ENCODE measurements at regions not wholly inside any gene's neighbourhood (a gene's known extent, or its start where the extent isn't known, plus 50 kb on each side); places are given as distances from the start of the nearest gene placed in this dataset.
"Not testable (repeated sequence)": the region's sequence is repeated elsewhere in the genome, so short reads cannot be mapped to it uniquely, and the experiment has no call there.

GRCh38 chr16:29227751-29228663, 178.5 kb downstream of the NPIPB11 start:
- DNase-seq; H3K4me1 ChIP-seq; H3K27me3 ChIP-seq; intact Hi-C loops (cut with DNase I); H3K36me3 ChIP-seq; H3K27ac ChIP-seq; H3K9me3 ChIP-seq: not testable (repeated sequence)
- H3K4me3 ChIP-seq, result peak overlapping the region in 1 of 4 donors; percentile 8
- TF ChIP-seq, protein P1, sequence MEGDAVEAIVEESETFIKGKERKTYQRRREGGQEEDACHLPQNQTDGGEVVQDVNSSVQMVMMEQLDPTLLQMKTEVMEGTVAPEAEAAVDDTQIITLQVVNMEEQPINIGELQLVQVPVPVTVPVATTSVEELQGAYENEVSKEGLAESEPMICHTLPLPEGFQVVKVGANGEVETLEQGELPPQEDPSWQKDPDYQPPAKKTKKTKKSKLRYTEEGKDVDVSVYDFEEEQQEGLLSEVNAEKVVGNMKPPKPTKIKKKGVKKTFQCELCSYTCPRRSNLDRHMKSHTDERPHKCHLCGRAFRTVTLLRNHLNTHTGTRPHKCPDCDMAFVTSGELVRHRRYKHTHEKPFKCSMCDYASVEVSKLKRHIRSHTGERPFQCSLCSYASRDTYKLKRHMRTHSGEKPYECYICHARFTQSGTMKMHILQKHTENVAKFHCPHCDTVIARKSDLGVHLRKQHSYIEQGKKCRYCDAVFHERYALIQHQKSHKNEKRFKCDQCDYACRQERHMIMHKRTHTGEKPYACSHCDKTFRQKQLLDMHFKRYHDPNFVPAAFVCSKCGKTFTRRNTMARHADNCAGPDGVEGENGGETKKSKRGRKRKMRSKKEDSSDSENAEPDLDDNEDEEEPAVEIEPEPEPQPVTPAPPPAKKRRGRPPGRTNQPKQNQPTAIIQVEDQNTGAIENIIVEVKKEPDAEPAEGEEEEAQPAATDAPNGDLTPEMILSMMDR (IDR thresholded peaks at IDR 0.05), result peak; percentile 22 to 59 (median 52)
- 44 to 58% methylated on average over 6 to 12 of the region's 20 CpGs for WGBS, 2 donors

GRCh38 chr16:29226782-29227181, 179.7 kb downstream of the NPIPB11 start:
- TF ChIP-seq, protein P1 (IDR thresholded peaks at IDR 0.05), result no peak
- intact Hi-C loops (cut with DNase I), result no loop called here

DNA sequence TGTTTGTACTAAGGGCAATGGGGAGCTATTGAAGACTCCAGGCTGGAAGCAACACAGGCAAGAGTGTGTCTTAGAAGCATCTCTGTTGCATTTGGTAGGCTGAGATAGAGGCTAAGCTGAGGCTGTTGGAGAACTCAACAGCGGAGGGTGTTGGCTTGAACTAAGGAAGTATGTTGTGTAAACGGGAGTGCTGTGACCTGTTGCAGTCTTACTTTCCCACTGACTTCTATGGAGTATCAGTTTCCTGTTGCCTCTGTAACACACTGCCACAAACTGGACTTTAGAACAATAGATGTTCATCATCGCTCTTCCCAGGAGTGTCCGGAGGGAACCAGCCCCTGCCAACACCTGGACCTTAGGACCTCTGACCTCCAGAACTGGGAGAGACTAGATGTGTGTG, 181.8 kb downstream of the NPIPB11 start:
- intact Hi-C loops (cut with DNase I); H3K4me3 ChIP-seq; H3K27ac ChIP-seq; H3K4me1 ChIP-seq; H3K9me3 ChIP-seq; H3K27me3 ChIP-seq; DNase-seq; H3K36me3 ChIP-seq: not testable (repeated sequence)
- 88 to 100% methylated on average over 2 to 4 of the region's 4 CpGs for WGBS, 2 donors

More at GRCh38 chr16:29226782-29227181, 179.7 kb downstream of the NPIPB11 start:
- no peaks in the 10 kb centered on the region for H3K27me3 ChIP-seq
- no peaks in the 10 kb centered on the region for H3K36me3 ChIP-seq
- no peak overlapping the region for H3K4me3 ChIP-seq
- H3K4me1 ChIP-seq, result peaks cover 0 to 4% (median 2%) of the 10 kb centered on the region in 3 donors
- 0 to 25% methylated on average over 3 to 8 of the region's 13 CpGs for WGBS, 2 donors
- no peak for DNase-seq
- H3K9me3 ChIP-seq, result no peaks in the 10 kb centered on the region
- H3K27ac ChIP-seq, result no peak overlapping the region

GRCh38 chr16:29222615-29223014, 183.9 kb downstream of the NPIPB11 start:
- H3K4me3 ChIP-seq; H3K9me3 ChIP-seq; intact Hi-C loops (cut with DNase I); H3K27ac ChIP-seq; DNase-seq; H3K4me1 ChIP-seq; H3K36me3 ChIP-seq; H3K27me3 ChIP-seq: not testable (repeated sequence)
- WGBS, 2 donors, result 83 to 100% methylated on average over 2 to 4 of the region's 7 CpGs

- intact Hi-C loops (cut with DNase I); H3K4me1 ChIP-seq; DNase-seq; H3K27me3 ChIP-seq; H3K36me3 ChIP-seq; H3K4me3 ChIP-seq; H3K9me3 ChIP-seq: not testable (repeated sequence)
- H3K27ac ChIP-seq, result peak overlapping the region in 1 of 4 donors; percentile 21
- 77 to 93% methylated on average over 6 to 8 of the region's 8 CpGs for WGBS, 2 donors
These were observed 184.5 kb downstream of the NPIPB11 start for GRCh38 chr16:29222008-29222407.

DNA sequence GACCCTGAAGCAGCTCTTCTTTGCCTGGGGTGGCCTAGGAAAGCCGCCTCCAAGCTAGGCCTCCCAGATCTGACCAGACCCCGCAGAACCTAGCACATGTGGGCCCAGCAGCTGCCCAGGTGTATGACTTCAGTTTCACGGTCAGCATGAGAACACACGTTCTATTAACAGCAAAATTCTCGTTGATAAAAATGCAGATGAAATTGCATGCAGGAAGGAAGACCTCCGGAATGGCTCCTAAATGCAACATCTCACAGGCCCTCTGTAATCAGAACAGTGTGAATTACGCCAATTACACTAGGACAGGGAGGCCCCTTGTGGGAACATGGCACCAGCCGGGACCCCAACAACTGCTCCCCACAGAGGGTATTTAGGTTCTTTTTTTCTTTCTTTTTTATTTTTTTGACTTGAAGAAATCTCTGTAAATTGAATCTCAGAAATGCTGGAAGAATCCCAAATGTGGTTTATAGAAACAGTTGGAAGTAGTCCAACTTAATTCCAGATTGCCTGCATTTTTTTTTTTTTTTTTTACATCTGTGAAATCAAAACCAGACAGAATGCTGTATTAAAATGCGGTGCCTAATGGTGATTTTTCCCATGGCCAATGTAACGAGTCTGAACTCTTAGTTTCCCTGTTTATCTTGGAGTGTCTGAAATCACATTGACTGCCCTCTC, 185.1 kb downstream of the NPIPB11 start:
- H3K27me3 ChIP-seq; H3K4me1 ChIP-seq; H3K9me3 ChIP-seq; H3K4me3 ChIP-seq; DNase-seq; intact Hi-C loops (cut with DNase I); H3K36me3 ChIP-seq: not testable (repeated sequence)
- peak overlapping the region in 1 of 4 donors; percentile 21 for H3K27ac ChIP-seq
- 60 to 84% methylated on average over 8 to 9 of the region's 10 CpGs for WGBS, 2 donors

DNA sequence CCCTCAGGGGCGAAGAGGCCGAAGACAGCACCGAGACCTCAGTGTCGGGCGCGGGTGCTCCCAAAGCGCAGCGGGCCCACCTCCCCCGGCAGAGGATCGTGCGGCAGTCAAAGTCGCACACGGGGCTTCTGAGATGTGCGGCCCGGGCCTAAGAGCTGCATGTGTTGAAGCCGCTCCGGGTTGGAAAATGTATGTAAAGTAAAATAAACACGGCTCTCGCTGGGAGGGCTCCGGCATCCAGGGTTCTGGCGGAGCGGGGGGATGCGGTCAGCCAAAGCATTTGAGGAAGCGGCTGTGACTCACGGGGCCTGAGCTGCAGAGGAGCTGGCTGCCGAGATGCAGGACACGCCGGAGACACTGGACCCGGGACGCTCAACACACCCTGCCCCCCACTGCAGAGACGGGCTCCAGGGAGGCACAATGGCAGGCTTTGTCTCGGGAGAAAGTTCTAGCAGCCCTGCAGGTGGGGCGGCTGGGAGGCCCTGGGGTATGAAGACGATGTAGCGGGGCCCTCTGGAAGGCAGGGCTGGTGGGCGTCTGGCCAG, 185.8 kb downstream of the NPIPB11 start:
- H3K4me3 ChIP-seq, result peak overlapping the region in 1 of 4 donors; percentile 34
- WGBS, 2 donors, result 80 to 83% methylated on average over 1 to 7 of the region's 36 CpGs
- DNase-seq; H3K27me3 ChIP-seq; H3K36me3 ChIP-seq; intact Hi-C loops (cut with DNase I); H3K4me1 ChIP-seq; H3K9me3 ChIP-seq: not testable (repeated sequence)
- H3K27ac ChIP-seq, result peak overlapping the region in 3 of 4 donors; percentile 34 to 60 (median 52)

DNA sequence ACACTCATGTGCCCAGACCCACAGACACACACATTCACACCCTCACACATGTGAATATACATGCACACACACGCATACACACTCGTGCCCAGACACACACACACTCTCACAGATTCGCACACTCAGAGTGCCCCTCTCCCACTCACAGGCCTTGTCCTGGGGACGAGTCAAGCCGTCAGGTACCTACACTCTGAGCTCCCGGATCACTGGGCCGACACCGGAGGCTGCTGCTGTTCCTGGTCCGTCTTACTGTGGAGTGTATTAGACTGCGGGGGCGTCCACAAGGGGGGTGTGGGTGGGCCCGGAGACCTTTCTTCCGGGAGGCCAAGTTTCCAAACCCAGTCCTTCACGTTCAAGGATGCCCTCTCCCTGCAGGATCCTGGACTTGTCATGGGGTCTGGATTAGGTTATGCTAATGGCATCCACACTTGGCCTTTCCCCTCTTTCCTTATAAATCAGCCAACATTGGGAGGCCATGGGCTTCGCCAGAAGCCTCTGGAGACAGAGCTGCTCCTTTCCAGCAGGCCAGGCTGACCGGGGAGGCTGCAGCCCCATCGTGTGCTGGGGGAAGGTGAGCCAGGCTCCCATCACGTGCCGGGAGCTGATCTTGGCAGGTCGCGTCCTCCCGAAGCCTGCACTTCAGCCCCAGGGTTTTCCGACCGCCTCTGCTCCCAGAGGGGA, 186.4 kb downstream of the NPIPB11 start:
- WGBS, 2 donors, result 72 to 87% methylated on average over 5 to 11 of the region's 24 CpGs
- H3K4me1 ChIP-seq; DNase-seq; H3K27me3 ChIP-seq; H3K4me3 ChIP-seq; H3K9me3 ChIP-seq; intact Hi-C loops (cut with DNase I); H3K36me3 ChIP-seq: not testable (repeated sequence)
- peak overlapping the region in 2 of 4 donors; percentile 34 to 60 for H3K27ac ChIP-seq

DNA sequence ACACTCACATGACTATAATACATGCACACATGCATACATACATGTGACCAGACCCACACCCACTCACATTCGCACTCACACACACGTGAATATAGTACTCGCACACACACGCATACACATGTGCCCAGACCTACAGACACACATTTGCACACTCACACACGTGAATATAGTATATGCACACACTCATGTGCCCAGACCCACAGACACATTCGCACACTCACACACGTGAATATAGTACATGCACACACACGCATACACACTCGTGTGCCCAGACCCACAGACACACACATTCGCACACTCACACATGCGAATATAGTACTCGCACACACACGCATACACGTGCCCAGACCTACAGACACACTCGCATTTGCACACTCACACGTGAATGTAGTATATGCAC, 186.9 kb downstream of the NPIPB11 start:
- DNase-seq; H3K9me3 ChIP-seq; H3K27me3 ChIP-seq; intact Hi-C loops (cut with DNase I); H3K36me3 ChIP-seq; H3K4me3 ChIP-seq; H3K4me1 ChIP-seq; H3K27ac ChIP-seq: not testable (repeated sequence)
- 93 to 94% methylated on average over 16 of the region's 16 CpGs for WGBS, 2 donors

GRCh38 chr16:29218649-29219048, 187.9 kb downstream of the NPIPB11 start:
- H3K4me3 ChIP-seq; H3K9me3 ChIP-seq; intact Hi-C loops (cut with DNase I); H3K36me3 ChIP-seq; H3K27me3 ChIP-seq; DNase-seq; H3K27ac ChIP-seq: not testable (repeated sequence)
- 86% methylated on average over 4 of the region's 26 CpGs; no CpG with 5 or more reads in 1 of the 2 donors for WGBS, 2 donors
- peaks cover 0 to 13% (median 0%) of the 10 kb centered on the region in 3 donors for H3K4me1 ChIP-seq

Measured in esophagus squamous epithelium (tissue), 5 donors.